ENCODE measurements at regions not wholly inside any gene's neighbourhood (a gene's known extent, or its start where the extent isn't known, plus 50 kb on each side); places are given as distances from the start of the nearest gene placed in this dataset.

- TF ChIP-seq CTCF (IDR thresholded peaks at IDR 0.05; ENCODE audit: insufficient read depth, low read length, poor library complexity, severe bottlenecking) (no peak), EZH2phosphoT487 (conservative IDR thresholded peaks at IDR 0.05; ENCODE audit: low read length) (no peak)
These were observed 137.9 kb downstream of the CTTN start for GRCh38 chr11:70536051-70536877.
